ENCODE measurements at regions not wholly inside any gene's neighbourhood (a gene's known extent, or its start where the extent isn't known, plus 50 kb on each side); places are given as distances from the start of the nearest gene placed in this dataset.
"Not testable (repeated sequence)": the region's sequence is repeated elsewhere in the genome, so short reads cannot be mapped to it uniquely, and the experiment has no call there.

GRCh38 chr2:129914538-129915302 is 64.7 kb upstream of the RAB6C start:
- no peak for DNase-seq (ENCODE audit: low read depth)

GRCh38 chr2:129915303-129915840 is 64.1 kb upstream of the RAB6C start:
- DNase-seq (ENCODE audit: low read depth): no peak

GRCh38 chr2:129918604-129919003 is 60.9 kb upstream of the RAB6C start:
- no peak for DNase-seq (ENCODE audit: low read depth)

- DNase-seq (ENCODE audit: low read depth): no peak
Measured at GRCh38 chr2:129922571-129923264, 56.7 kb upstream of the RAB6C start.

- DNase-seq (ENCODE audit: low read depth): no peak
Measured at GRCh38 chr2:129923265-129924091, 56.0 kb upstream of the RAB6C start.

- not testable (repeated sequence) for DNase-seq (ENCODE audit: low read depth)
Measured at GRCh38 chr2:129924115-129924514, 55.4 kb upstream of the RAB6C start.

GRCh38 chr2:129925381-129925780 is 54.1 kb upstream of the RAB6C start:
- DNase-seq (ENCODE audit: low read depth): no peak

- no peak for DNase-seq (ENCODE audit: low read depth)
Measured at GRCh38 chr2:129927696-129928095, 51.8 kb upstream of the RAB6C start.

- DNase-seq (ENCODE audit: low read depth): no peak
Measured at GRCh38 chr2:129929321-129930290, 49.9 kb upstream of the RAB6C start.
